ENCODE measurements at regions not wholly inside any gene's neighbourhood (a gene's known extent, or its start where the extent isn't known, plus 50 kb on each side); places are given as distances from the start of the nearest gene placed in this dataset.

DNA sequence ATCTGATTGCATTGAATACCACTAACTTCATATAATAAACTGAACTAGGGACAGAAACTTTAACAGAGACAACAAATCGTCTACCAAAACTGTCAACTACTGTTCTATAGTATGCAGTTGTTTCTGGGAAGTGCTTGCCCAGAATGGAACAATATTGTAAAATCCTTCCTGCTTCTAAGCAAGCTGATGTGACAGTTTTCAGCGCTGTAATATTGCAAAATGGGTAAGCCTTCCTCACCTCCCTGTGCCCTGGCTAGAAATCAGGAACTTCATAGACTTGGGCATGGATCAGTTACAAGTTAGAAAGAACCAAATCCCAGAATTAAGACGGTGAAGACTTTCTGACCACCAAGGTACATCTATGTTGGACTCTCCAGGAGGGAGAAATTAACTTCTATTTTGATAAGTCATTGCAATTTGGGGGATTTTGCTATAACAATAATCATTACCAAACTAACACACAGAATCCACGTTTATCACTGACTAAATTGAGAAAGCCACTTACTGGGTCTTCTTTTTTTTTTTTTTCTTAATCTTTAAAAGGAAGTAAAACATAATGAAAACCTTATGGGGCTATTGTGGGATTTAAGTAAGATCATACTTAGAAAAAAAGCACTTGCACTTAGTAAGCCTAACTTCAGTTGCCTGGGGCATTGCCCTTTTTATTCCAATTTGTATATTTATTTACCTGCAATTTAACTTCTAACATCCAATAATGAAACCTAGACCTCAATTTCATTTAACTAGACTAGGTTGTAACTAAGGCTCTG is 261.5 kb downstream of the TRIB2 start:
- 7% methylated on average over 4 of the region's 4 CpGs for WGBS (ENCODE audit: insufficient coverage, low coverage, missing lambda C conversion rate)
- no peak overlapping the region for H3K4me3 ChIP-seq

More for the DNA sequence above, 261.5 kb downstream of the TRIB2 start:
- CTCF ChIA-PET (ENCODE audit: low intra/inter-chr PET ratio) = no interaction called here
- Histone ChIP-seq H3K36me3 (ENCODE audit: control insufficient read depth, insufficient read depth, low read length) (no peaks in the 10 kb centered on the region), H3K4me2 (ENCODE audit: insufficient read depth, low read length) (no peak overlapping the region), H3K9ac (ENCODE audit: insufficient read depth in 1 of 2, low read depth in 2 of 2, low read length in 2 of 2) (no peak overlapping the region), H3K9me3 (replicated peaks; ENCODE audit: control insufficient read depth, insufficient read depth, low read depth, low read length) (no peaks in the 10 kb centered on the region; the same call in 1 of the 2 replicates), H4K20me1 (replicated peaks; ENCODE audit: control insufficient read depth, insufficient read depth, low read length) (no peaks in the 10 kb centered on the region), H3K27me3 (ENCODE audit: control insufficient read depth in 2 of 2, insufficient read depth in 2 of 2, low read length in 2 of 2) (no peaks in the 10 kb centered on the region), H3K9me1 (ENCODE audit: control insufficient read depth, insufficient read depth, low read length) (no peaks in the 10 kb centered on the region), H3K4me1 (replicated peaks in 1 of 2; ENCODE audit: control insufficient read depth in 2 of 2, insufficient read depth in 2 of 2, low read length in 2 of 2) (no peaks in the 10 kb centered on the region; a peak in 1 of 5 replicates), H3K27ac (ENCODE audit: extremely low read depth, low read depth, low read length) (no peak overlapping the region), H2AFZ (ENCODE audit: low read depth, low read length) (peak overlapping the region; percentile 38; the same call in 1 of the 2 replicates), H3K79me2 (ENCODE audit: control insufficient read depth, insufficient read depth, low read length) (no peaks in the 10 kb centered on the region)
- ATAC-seq = no peak
- no TSS peak for BruUV-seq (replicated peaks)
- no peak for FAIRE-seq
- no peak for DNase-seq (ENCODE audit: extremely low read depth in 1 of 4, low spot score in 3 of 4)
- TF ChIP-seq, protein P1, sequence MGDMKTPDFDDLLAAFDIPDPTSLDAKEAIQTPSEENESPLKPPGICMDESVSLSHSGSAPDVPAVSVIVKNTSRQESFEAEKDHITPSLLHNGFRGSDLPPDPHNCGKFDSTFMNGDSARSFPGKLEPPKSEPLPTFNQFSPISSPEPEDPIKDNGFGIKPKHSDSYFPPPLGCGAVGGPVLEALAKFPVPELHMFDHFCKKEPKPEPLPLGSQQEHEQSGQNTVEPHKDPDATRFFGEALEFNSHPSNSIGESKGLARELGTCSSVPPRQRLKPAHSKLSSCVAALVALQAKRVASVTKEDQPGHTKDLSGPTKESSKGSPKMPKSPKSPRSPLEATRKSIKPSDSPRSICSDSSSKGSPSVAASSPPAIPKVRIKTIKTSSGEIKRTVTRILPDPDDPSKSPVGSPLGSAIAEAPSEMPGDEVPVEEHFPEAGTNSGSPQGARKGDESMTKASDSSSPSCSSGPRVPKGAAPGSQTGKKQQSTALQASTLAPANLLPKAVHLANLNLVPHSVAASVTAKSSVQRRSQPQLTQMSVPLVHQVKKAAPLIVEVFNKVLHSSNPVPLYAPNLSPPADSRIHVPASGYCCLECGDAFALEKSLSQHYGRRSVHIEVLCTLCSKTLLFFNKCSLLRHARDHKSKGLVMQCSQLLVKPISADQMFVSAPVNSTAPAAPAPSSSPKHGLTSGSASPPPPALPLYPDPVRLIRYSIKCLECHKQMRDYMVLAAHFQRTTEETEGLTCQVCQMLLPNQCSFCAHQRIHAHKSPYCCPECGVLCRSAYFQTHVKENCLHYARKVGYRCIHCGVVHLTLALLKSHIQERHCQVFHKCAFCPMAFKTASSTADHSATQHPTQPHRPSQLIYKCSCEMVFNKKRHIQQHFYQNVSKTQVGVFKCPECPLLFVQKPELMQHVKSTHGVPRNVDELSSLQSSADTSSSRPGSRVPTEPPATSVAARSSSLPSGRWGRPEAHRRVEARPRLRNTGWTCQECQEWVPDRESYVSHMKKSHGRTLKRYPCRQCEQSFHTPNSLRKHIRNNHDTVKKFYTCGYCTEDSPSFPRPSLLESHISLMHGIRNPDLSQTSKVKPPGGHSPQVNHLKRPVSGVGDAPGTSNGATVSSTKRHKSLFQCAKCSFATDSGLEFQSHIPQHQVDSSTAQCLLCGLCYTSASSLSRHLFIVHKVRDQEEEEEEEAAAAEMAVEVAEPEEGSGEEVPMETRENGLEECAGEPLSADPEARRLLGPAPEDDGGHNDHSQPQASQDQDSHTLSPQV (IDR thresholded peaks at IDR 0.05) = no peak
- TF ChIP-seq CBX2 (IDR thresholded peaks at IDR 0.05; ENCODE audit: insufficient read depth, low read length, poor library complexity, severe bottlenecking) (no peak), CBFA2T2 (conservative IDR thresholded peaks at IDR 0.05) (no peak), C11orf30 (IDR thresholded peaks at IDR 0.05; ENCODE audit: low read depth) (0 out of 2 replicates have a peak, but pooled peaks have one; percentile 8)
- in situ Hi-C loops (cut with MboI) (no loop called here), intact Hi-C loops (cut with micrococcal nuclease) (no loop called here)
- POLR2A ChIA-PET = interaction anchor here (0.7 kb wide), 1 partner anchor 750 kb away, joined by 3 read pairs; no protein-coding TSS in a partner anchor
